ENCODE measurements at regions not wholly inside any gene's neighbourhood (a gene's known extent, or its start where the extent isn't known, plus 50 kb on each side); places are given as distances from the start of the nearest gene placed in this dataset.

GRCh38 chr4:189656641-189657040, 284.0 kb upstream of the FRG1 start:
- TF ChIP-seq POLR2AphosphoS5 (IDR thresholded peaks at IDR 0.05) (no peak), CTCF (IDR thresholded peaks at IDR 0.05 in 8 of 11, conservative IDR thresholded peaks at IDR 0.05 in 3 of 11) (no peak)

Measured in spleen (tissue), 7 donors.